Endodermal cell (in vitro differentiated cells): ENCODE measurements at regions not wholly inside any gene's neighbourhood (a gene's known extent, or its start where the extent isn't known, plus 50 kb on each side); places are given as distances from the start of the nearest gene placed in this dataset.

ENCODE experiments used
- DNase-seq: peaks from one replicate; pipeline ENCODE4 v3.0.0-alpha.2; 2017
- H3K27ac ChIP-seq: 2 replicates; pipeline ENCODE4 v1.5.1; 2013; ENCODE audit warnings: mild to moderate bottlenecking, low read depth, low read length, moderate library complexity
- H3K27me3 ChIP-seq: 2 replicates; pipeline ENCODE4 v1.6.1; 2013; ENCODE audit warnings: mild to moderate bottlenecking, low read length, moderate library complexity; ENCODE audit not compliant: insufficient read depth, control insufficient read depth, poor library complexity, severe bottlenecking
- H3K36me3 ChIP-seq: 2 replicates; pipeline ENCODE4 v1.7.0; 2013; ENCODE audit warnings: mild to moderate bottlenecking, low read length, moderate library complexity; ENCODE audit not compliant: control insufficient read depth, insufficient read depth
- H3K4me1 ChIP-seq: one replicate; pipeline ENCODE4 v1.7.0; 2013; ENCODE audit warnings: low read length; ENCODE audit not compliant: control insufficient read depth, insufficient read depth
- H3K4me3 ChIP-seq: 2 replicates; pipeline ENCODE4 v1.5.1; 2013; ENCODE audit warnings: mild to moderate bottlenecking, low read length, moderate library complexity
- H3K9ac ChIP-seq: 2 replicates; pipeline ENCODE4 v1.6.1; 2013; ENCODE audit warnings: mild to moderate bottlenecking, low read length, moderate library complexity; ENCODE audit not compliant: poor library complexity, severe bottlenecking; ENCODE audit errors: extremely low read depth
- H3K9me3 ChIP-seq: 2 replicates; pipeline ENCODE4 v1.6.1; 2013; ENCODE audit warnings: mild to moderate bottlenecking, low read length, moderate library complexity; ENCODE audit not compliant: control insufficient read depth
- H3K27ac Mint-ChIP-seq: 2 replicates; pipeline ENCODE4 v1.8.0; 2020; ENCODE audit warnings: mixed read lengths
- H3K27me3 Mint-ChIP-seq: 2 replicates; pipeline ENCODE4 v1.8.0; 2021; ENCODE audit warnings: mild to moderate bottlenecking, mixed read lengths; ENCODE audit not compliant: insufficient read depth
- H3K36me3 Mint-ChIP-seq: 2 replicates; pipeline ENCODE4 v1.8.0; 2020; ENCODE audit warnings: low read depth, mixed read lengths
- H3K4me1 Mint-ChIP-seq: 2 replicates; pipeline ENCODE4 v1.8.0; 2020; ENCODE audit warnings: mixed read lengths
- H3K4me3 Mint-ChIP-seq: 2 replicates; pipeline ENCODE4 v1.8.0; 2020; ENCODE audit warnings: mild to moderate bottlenecking, moderate library complexity, mixed read lengths
- H3K9me3 Mint-ChIP-seq: 2 replicates; pipeline ENCODE4 v1.8.0; 2020; ENCODE audit warnings: mild to moderate bottlenecking, mixed read lengths
- CTCF ChIP-seq: fragments of 200-600 bp; sonication (generic); conservative IDR thresholded peaks from 2 replicates; pipeline ENCODE4 v1.5.0; 2021; ENCODE audit warnings: antibody characterized with exemption, mild to moderate bottlenecking
- WGBS, 2 experiments: methylation state at CpG; one replicate each; pipeline versions ENCODE4 v1.1.5 to v1.1.7; 2013; ENCODE audit warnings: missing lambda C conversion rate in 2 of 2, mixed read lengths in 1 of 2; ENCODE audit not compliant: insufficient coverage in 1 of 2, insufficient read length in 1 of 2; 5-methylcytosine and 5-hydroxymethylcytosine counted together

GRCh38 chr2:15724235-15724634 lies 132.6 kb downstream of the DDX1 start:
- Mint-ChIP-seq H3K4me1 (no peaks in the 10 kb centered on the region), H3K27me3 (peaks cover 39% of the 10 kb centered on the region), H3K4me3 (no peak overlapping the region), H3K36me3 (no peaks in the 10 kb centered on the region), H3K9me3 (no peaks in the 10 kb centered on the region), H3K27ac (no peak overlapping the region)
- H3K27me3 ChIP-seq: no peaks in the 10 kb centered on the region
- 87 to 92% methylated on average over 6 of the region's 6 CpGs for WGBS, 2 experiments
- no peaks in the 10 kb centered on the region for H3K36me3 ChIP-seq
- no peak overlapping the region for H3K27ac ChIP-seq
- no peak for TF ChIP-seq CTCF
- DNase-seq: peak; percentile 22
- H3K4me3 ChIP-seq: no peak overlapping the region
- H3K9ac ChIP-seq: no peak overlapping the region
- no peaks in the 10 kb centered on the region for H3K9me3 ChIP-seq
- no peaks in the 10 kb centered on the region for H3K4me1 ChIP-seq

GRCh38 chr2:15725101-15725781 lies 133.6 kb downstream of the DDX1 start:
- Mint-ChIP-seq H3K36me3 (no peaks in the 10 kb centered on the region), H3K4me3 (no peak overlapping the region), H3K27me3 (peaks cover 47% of the 10 kb centered on the region), H3K9me3 (no peaks in the 10 kb centered on the region), H3K27ac (no peak overlapping the region), H3K4me1 (no peaks in the 10 kb centered on the region)
- peaks cover 7% of the 10 kb centered on the region for H3K27me3 ChIP-seq
- H3K4me3 ChIP-seq: no peak overlapping the region
- WGBS, 2 experiments: 85 to 91% methylated on average over 5 to 13 of the region's 13 CpGs
- no peaks in the 10 kb centered on the region for H3K36me3 ChIP-seq
- H3K9me3 ChIP-seq: no peaks in the 10 kb centered on the region
- no peak for TF ChIP-seq CTCF
- H3K27ac ChIP-seq: no peak overlapping the region
- H3K9ac ChIP-seq: no peak overlapping the region
- no peaks in the 10 kb centered on the region for H3K4me1 ChIP-seq
- peak; percentile 22 for DNase-seq

- Histone ChIP-seq H3K27me3 (peaks cover 13% of the 10 kb centered on the region), H3K27ac (no peak overlapping the region), H3K4me3 (no peak overlapping the region), H3K36me3 (no peaks in the 10 kb centered on the region), H3K9ac (no peak overlapping the region), H3K9me3 (no peaks in the 10 kb centered on the region), H3K4me1 (no peaks in the 10 kb centered on the region)
- no peaks in the 10 kb centered on the region for H3K36me3 Mint-ChIP-seq
- no peak overlapping the region for H3K27ac Mint-ChIP-seq
- peaks cover 52% of the 10 kb centered on the region for H3K27me3 Mint-ChIP-seq
- H3K4me3 Mint-ChIP-seq: no peak overlapping the region
- TF ChIP-seq CTCF: no peak
- 82 to 91% methylated on average over 4 to 5 of the region's 5 CpGs for WGBS, 2 experiments
- H3K4me1 Mint-ChIP-seq: no peaks in the 10 kb centered on the region
- no peak for DNase-seq
- no peaks in the 10 kb centered on the region for H3K9me3 Mint-ChIP-seq
These were observed 134.1 kb downstream of the DDX1 start for GRCh38 chr2:15725782-15726112.
